ENCODE measurements at regions not wholly inside any gene's neighbourhood (a gene's known extent, or its start where the extent isn't known, plus 50 kb on each side); places are given as distances from the start of the nearest gene placed in this dataset.

DNA sequence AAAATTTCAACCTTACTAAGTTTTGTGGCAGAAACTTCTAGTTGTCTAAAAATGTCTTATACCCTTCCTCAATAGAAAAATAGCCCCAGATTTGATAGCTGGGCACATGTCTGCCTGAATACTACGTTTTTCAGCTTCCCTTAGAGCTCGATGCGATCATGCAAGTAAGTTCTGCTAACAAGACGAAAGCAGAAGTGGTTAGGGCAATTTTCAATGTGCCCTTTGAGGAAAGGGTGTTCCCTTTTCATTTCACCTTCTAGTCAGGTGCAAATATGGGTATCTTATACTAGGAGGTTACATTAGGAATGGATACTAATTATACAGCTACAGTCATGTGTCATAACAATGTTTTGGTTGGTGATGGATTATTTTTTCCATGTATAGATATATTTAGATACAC lies 1572.1 kb upstream of the LRRTM1 start:
- no peak overlapping the region for H3K4me3 ChIP-seq
- no peak for DNase-seq
- no peaks in the 10 kb centered on the region for H3K36me3 ChIP-seq
- H3K27me3 ChIP-seq = no peaks in the 10 kb centered on the region
- H3K9me3 ChIP-seq (replicated peaks) = no peaks in the 10 kb centered on the region
- no peak overlapping the region for H3K27ac ChIP-seq
- no peaks in the 10 kb centered on the region for H3K4me1 ChIP-seq

DNA sequence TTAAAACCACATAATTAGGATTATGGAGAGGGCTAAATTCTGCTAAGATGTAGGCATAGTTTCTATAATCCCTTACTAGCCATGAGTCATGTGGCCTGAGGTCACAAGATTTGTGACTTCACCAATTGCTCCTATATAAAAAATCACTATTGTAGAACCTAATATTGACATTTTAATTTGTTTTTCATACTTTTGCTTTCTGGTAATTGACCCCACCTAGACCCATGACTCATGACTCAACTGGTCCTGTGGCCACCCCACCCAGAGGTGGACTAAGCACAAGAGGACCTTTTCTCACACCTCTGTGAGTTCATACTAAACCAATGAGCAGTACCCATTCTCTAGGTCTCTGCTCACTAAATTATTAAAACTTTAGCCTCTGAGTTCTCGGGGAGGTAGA lies 1567.5 kb upstream of the LRRTM1 start:
- Histone ChIP-seq H3K27me3 (no peaks in the 10 kb centered on the region), H3K4me3 (no peak overlapping the region), H3K9me3 (replicated peaks) (no peaks in the 10 kb centered on the region), H3K27ac (no peak overlapping the region), H3K4me1 (no peaks in the 10 kb centered on the region), H3K36me3 (no peaks in the 10 kb centered on the region)
- DNase-seq = no peak

DNA sequence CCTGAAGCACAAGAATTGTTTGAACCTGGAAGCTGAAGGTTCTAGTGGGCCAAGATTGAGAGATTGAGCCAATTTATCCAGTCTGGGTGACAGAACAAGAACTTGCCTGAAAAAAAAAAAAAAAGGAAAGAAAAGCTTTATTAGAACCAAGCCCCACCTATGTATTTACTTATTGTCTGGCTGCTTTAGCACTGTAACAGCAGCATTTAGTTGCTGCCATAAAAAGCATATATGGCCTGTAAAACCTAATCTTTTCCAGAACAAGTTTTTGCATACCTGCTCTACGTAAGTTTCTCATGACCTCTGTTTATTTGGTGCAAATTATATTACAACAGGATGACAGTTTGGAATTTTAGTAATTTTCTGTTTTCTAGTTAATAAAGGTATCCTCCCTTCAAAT lies 1565.6 kb upstream of the LRRTM1 start:
- no peak overlapping the region for H3K4me3 ChIP-seq
- no peaks in the 10 kb centered on the region for H3K27me3 ChIP-seq
- no peak for DNase-seq
- H3K27ac ChIP-seq = no peak overlapping the region
- no peaks in the 10 kb centered on the region for H3K4me1 ChIP-seq
- no peaks in the 10 kb centered on the region for H3K36me3 ChIP-seq
- H3K9me3 ChIP-seq (replicated peaks) = no peaks in the 10 kb centered on the region

DNA sequence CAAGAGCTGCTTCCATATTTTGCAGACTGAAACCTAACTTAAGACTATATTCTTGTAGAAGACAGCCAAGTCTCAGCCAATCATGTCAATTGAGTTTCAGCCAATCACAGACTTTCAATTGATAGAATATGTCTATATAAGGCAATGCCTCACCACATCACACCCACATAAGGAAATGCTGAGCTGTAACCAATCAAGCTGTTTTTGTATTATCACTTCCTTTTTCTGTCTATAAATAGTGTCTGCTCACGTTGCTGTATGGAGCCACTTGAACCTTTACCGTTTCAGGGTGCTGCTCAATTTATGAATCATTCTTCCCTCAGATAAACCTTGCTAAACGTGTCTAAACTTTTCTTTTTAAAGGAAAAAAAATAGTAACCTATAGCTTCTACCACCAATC lies 1554.4 kb upstream of the LRRTM1 start:
- Histone ChIP-seq H3K9me3 (replicated peaks) (no peaks in the 10 kb centered on the region), H3K27me3 (no peaks in the 10 kb centered on the region), H3K4me1 (no peaks in the 10 kb centered on the region), H3K36me3 (no peaks in the 10 kb centered on the region), H3K27ac (no peak overlapping the region), H3K4me3 (no peak overlapping the region)
- no peak for DNase-seq

DNA sequence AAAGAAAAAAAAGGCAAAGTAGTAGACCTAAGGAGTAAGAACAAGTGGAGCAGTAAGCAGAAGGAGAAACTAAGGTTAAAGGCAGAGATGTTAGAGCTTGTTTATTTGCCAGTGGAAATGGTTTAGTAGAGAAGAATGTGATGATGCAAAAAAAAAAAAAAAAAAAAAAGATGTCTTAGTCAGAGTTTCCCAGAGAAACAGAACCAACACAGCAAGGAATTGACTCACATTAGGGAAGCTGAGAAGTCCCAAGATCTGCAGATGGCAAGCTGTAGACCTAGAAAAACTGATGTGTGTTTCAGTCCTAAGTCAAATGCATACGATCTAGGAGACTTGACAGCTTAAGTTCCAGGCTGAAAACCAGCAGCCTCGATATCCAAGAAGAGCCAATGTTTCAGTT lies 1548.8 kb upstream of the LRRTM1 start:
- H3K4me3 ChIP-seq = no peak overlapping the region
- no peaks in the 10 kb centered on the region for H3K4me1 ChIP-seq
- H3K27ac ChIP-seq = no peak overlapping the region
- no peaks in the 10 kb centered on the region for H3K9me3 ChIP-seq (replicated peaks)
- no peaks in the 10 kb centered on the region for H3K27me3 ChIP-seq
- H3K36me3 ChIP-seq = no peaks in the 10 kb centered on the region
- DNase-seq = no peak

DNA sequence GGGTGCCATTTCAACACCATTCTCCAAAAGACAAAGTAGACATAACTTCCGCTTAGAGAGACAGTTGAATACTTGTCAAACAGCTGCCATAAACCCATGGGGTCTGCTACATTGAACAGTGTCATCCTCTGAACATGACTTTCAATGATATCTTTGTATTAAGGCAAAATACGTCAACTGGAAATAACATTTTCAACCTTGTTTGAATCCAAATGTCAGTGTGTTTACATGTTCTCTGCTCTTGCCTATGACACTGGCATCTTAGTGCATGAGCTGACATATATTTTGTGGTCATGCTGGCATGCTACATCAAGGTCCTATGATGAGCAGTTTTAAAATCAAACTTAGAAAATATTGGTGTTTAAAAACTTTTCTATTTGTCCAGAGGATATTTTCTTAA lies 1548.1 kb upstream of the LRRTM1 start:
- Histone ChIP-seq H3K27me3 (no peaks in the 10 kb centered on the region), H3K4me1 (no peaks in the 10 kb centered on the region), H3K27ac (no peak overlapping the region), H3K9me3 (replicated peaks) (no peaks in the 10 kb centered on the region), H3K36me3 (no peaks in the 10 kb centered on the region), H3K4me3 (no peak overlapping the region)
- no peak for DNase-seq

DNA sequence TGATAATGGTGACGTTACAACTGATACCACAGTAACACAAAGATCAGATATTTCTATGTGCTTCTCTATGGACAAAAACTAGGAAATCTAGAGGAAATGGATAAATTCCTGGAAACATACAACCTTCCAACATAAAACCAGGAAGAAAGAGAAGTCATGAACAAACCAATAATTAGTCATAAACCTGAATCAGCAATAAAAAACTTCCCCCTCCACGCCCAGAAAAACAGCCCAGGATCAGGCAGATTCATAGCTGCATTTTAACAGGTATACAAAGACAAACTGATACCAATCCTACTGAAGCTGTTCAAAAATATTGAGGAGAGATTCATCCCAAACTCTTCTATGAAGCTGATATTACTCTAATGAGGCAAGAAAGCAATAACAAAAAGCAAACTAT lies 1535.2 kb upstream of the LRRTM1 start:
- no peak for DNase-seq
- Histone ChIP-seq H3K4me3 (no peak overlapping the region), H3K9me3 (replicated peaks) (no peaks in the 10 kb centered on the region), H3K27ac (no peak overlapping the region), H3K4me1 (no peaks in the 10 kb centered on the region), H3K27me3 (no peaks in the 10 kb centered on the region; the same call in 1 of the 2 replicates), H3K36me3 (no peaks in the 10 kb centered on the region)

DNA sequence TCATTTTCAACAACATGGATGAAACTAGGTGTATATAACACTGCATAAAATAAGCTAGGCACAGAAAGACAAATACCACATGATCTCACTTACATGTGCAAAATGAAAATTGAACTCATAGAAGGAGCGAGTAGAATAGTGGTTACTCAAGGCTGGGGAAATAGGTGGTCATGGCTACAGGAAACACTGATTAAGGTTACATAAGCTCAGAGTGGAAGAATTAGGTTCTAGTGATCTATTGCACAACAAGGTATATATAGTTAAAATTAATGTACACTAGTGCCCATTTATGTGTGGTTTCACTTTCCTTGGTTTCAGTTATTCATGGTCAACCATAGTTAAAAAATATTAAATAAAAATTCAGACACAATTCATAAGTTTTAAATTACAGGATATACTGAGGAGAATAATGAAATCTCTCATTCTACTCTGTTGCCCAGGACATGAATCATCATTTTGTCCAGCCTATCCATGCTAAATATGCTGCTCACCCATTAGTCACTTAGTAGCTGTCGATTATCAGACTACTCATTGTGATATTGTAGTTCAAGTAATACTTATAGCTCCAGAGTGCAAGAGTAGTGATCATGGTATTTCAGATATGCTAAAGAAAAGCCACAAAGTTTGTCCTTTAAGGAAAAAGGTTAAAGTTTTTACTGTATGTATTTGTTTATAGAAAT lies 1530.9 kb upstream of the LRRTM1 start:
- Histone ChIP-seq H3K4me1 (no peaks in the 10 kb centered on the region), H3K27me3 (no peaks in the 10 kb centered on the region; the same call in 1 of the 2 replicates), H3K9me3 (replicated peaks) (0 out of 2 replicates have a peak, but pooled peaks cover 3% of the 10 kb centered on the region), H3K36me3 (no peaks in the 10 kb centered on the region), H3K27ac (no peak overlapping the region), H3K4me3 (no peak overlapping the region)
- DNase-seq = no peak

DNA sequence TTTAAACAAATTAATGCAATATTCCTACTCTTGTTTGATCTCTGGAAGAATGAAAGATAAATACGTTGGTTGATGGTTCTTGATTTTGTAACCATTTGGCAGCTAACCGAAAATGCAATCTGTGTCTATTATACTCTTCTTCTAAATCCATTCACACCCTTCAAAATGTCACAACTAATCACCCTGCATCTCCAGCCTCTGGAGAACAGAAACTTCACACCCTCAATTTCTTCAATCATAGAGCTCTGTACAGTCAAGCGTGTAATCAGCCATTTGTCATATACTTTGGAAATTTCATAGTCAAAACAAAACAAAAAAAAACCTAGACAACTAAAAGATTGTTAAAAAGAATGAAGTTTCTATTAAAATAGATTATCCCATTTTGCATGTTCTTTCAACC lies 1482.3 kb upstream of the LRRTM1 start:
- no peak overlapping the region for H3K4me3 ChIP-seq
- no peaks in the 10 kb centered on the region for H3K9me3 ChIP-seq (replicated peaks)
- no peaks in the 10 kb centered on the region; the same call in 1 of the 2 replicates for H3K27me3 ChIP-seq
- H3K27ac ChIP-seq = no peak overlapping the region
- no peaks in the 10 kb centered on the region for H3K4me1 ChIP-seq
- no peak for DNase-seq
- no peaks in the 10 kb centered on the region for H3K36me3 ChIP-seq

DNA sequence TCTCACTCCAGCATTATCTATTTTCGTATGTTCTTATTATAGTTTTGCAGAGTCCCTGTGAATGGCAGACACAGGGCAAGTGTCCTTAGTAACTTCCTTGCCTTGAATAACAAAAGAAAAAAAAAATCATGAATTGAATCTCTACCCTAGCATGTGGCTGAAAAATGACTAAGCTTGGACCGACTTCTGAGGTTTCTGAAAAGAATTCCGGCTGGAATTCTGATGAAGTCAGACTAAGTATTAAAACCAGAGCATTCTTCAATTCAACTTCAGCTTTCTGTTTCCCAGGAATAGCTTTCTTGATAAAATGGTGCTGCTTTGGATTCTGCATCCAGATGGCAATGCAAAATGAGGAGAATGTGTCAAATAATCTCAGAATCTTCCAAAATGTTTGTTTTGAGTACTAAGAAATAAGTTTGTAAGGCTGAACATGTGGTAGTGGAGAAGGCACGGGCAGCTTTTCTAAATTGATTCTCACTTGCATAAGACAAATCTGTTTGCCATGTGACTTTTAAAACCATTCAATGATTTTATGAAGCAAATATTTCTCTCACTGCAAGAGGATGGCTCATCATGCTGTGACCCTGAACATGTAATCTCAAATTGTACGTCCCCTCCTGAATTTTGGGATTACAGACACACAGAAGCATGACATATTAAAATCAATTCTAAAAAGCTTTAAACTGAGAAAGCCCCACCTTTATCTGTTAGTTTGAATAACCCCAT lies 1462.8 kb upstream of the LRRTM1 start:
- no peak for DNase-seq
- Histone ChIP-seq H3K36me3 (no peaks in the 10 kb centered on the region), H3K4me1 (no peaks in the 10 kb centered on the region), H3K9me3 (replicated peaks) (no peaks in the 10 kb centered on the region), H3K27me3 (no peaks in the 10 kb centered on the region), H3K27ac (no peak overlapping the region), H3K4me3 (no peak overlapping the region)

DNA sequence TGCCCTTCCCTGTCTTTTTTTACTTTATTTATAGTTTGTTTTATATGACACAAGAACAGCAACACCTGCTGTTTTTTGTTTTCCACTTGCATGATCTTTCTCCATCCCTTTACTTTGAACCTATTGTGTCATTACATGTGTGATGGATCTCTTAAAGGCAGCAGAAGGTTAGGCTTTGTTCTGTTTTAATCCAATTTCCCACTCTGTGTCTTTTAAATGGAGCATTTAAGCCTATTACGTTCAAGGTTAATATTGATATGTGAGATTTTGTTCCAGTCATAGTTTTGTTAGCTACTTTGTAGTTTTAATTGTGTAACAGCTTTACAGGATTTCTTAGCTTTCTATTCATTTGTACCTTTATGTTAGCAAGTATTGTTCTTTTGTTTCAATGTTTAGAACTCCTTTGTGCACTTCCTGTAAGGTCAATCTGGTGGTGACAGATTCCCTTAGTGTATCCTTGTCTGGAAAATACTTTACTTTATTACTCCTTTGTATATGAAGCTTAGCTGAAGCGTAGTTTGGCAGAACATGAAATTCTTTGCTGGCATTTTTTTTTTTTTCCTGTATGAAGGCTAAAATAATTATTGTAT lies 1443.0 kb upstream of the LRRTM1 start:
- Histone ChIP-seq H3K27me3 (no peaks in the 10 kb centered on the region), H3K4me3 (no peak overlapping the region), H3K36me3 (no peaks in the 10 kb centered on the region), H3K4me1 (no peaks in the 10 kb centered on the region), H3K9me3 (replicated peaks) (no peaks in the 10 kb centered on the region), H3K27ac (no peak overlapping the region)
- no peak for DNase-seq

DNA sequence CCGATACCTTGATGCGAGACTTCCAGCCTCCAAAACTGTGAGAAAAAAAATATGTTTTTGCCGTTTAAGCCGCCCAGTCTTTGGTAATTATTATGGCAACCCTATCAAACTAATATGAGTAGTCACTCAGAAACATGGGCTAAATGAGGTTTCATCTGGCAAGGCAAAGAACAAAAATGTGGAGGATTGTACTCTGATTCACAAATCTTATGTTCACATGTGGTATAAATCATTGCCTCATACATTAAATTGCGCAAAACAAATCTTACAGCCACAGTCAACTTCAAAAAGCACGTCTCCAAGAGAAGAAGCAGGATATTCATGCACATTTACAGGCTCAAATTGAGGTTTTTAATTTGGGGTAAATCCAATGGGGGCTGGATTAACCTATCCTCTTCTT lies 1435.4 kb upstream of the LRRTM1 start:
- Histone ChIP-seq H3K27me3 (peaks cover 4% of the 10 kb centered on the region; the same call in 1 of the 2 replicates), H3K4me1 (no peaks in the 10 kb centered on the region), H3K27ac (no peak overlapping the region), H3K36me3 (no peaks in the 10 kb centered on the region), H3K4me3 (no peak overlapping the region), H3K9me3 (replicated peaks) (no peaks in the 10 kb centered on the region)
- no peak for DNase-seq

DNA sequence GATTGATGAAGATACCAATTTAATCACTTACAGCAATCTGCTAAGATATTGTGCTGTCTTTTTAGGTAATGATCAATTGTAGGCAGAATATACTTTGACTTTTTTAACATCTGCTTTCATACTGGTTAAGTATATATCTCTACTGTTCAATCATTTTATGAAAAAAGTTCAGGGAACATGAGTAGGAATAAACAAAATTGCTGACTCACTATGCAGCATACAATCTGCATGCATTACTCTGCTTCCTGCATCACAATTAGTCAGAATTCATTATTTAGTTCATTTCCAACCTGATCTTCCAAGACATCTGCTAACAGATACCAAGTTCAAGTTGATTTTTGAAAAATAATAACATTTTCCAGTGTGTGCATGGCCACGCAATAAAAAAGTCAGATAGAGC lies 1430.4 kb upstream of the LRRTM1 start:
- H3K27me3 ChIP-seq = peaks cover 4% of the 10 kb centered on the region; the same call in 1 of the 2 replicates
- DNase-seq = no peak
- H3K4me3 ChIP-seq = no peak overlapping the region
- H3K9me3 ChIP-seq (replicated peaks) = no peaks in the 10 kb centered on the region
- H3K4me1 ChIP-seq = no peaks in the 10 kb centered on the region
- H3K36me3 ChIP-seq = no peaks in the 10 kb centered on the region
- H3K27ac ChIP-seq = no peak overlapping the region

DNA sequence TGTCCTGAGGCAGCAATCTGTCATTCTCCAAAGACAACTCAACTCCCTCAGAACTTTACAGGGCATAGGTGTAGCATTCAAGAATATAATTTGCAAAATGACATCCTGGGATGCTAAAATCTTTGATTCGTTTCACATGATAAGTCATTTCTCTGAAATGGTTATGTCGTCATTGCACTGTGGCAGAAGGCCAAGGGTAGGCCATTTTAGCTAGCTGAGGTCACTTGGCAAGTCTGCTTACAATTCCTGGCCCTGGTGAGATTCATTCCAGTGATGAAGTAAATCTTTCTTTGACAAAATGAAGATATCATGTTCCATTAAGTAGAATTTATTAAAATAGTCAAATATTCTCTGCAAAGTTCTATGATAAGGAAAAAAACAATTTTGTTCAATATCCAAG lies 1410.3 kb upstream of the LRRTM1 start:
- Histone ChIP-seq H3K4me3 (no peak overlapping the region), H3K9me3 (replicated peaks) (no peaks in the 10 kb centered on the region), H3K27ac (no peak overlapping the region), H3K27me3 (no peaks in the 10 kb centered on the region), H3K4me1 (no peaks in the 10 kb centered on the region), H3K36me3 (no peaks in the 10 kb centered on the region)
- no peak for DNase-seq

DNA sequence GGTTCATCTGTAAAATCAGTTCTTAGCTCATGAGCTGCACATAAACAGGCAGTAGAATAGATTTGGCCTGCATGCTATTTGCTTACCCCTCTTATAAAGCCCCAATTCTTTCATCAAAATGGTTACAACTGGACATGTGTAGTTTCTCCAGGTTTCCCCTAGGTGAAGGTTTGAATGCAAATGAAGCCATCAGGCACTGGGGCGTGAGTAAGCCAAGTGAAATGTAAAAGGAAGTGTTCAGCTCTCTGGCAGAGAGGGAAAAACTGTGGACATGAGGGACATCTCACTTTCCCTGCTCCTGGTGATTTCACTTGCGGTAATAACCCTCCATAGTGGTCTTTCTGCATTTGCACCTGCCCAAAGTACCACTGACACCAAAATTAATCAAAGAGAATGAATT lies 1402.3 kb upstream of the LRRTM1 start:
- Histone ChIP-seq H3K4me3 (no peak overlapping the region), H3K9me3 (replicated peaks) (no peaks in the 10 kb centered on the region), H3K27ac (no peak overlapping the region), H3K27me3 (peaks cover 8% of the 10 kb centered on the region; the same call in 1 of the 2 replicates), H3K36me3 (no peaks in the 10 kb centered on the region), H3K4me1 (no peaks in the 10 kb centered on the region)
- no peak for DNase-seq
